ENCODE measurements at regions not wholly inside any gene's neighbourhood (a gene's known extent, or its start where the extent isn't known, plus 50 kb on each side); places are given as distances from the start of the nearest gene placed in this dataset.

DNA sequence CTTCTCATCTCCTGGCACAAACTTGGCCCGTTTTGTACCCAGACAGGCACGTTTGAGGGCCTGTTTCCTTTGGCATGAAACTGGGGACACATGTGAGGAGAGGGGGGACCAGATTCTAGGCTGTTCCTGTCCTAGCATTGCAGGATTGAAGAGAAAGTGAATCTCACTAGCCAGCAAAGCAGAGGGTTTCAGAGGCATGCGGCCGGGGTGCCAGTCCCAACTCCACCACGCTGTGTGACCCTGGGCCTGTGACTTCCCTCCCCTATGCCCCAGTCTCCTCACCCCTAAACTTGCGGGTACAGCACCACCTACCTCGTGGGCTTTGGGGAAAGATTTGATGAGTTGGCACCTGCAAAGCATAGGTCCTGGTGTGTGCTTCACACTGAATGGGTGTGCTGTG is 53.5 kb upstream of the CIBAR2 start:
- TF ChIP-seq CTCF (IDR thresholded peaks at IDR 0.05) (no peak), POLR2A (IDR thresholded peaks at IDR 0.05) (no peak)

All from lower leg skin (tissue), 3 donors.